Smooth muscle cell (in vitro differentiated cells): ENCODE measurements at regions not wholly inside any gene's neighbourhood (a gene's known extent, or its start where the extent isn't known, plus 50 kb on each side); places are given as distances from the start of the nearest gene placed in this dataset.
"Not testable (repeated sequence)": the region's sequence is repeated elsewhere in the genome, so short reads cannot be mapped to it uniquely, and the experiment has no call there.

Experiments used
- DNase-seq: peaks from one replicate; lab custom pipeline; 2025; ENCODE audit not compliant: unreplicated experiment; lab: John Stamatoyannopoulos, UW
- H2AFZ ChIP-seq: fragments of 200-600 bp; sonication (generic); 2 replicates; pipeline ENCODE4 v1.6.0; 2016; ENCODE audit warnings: antibody characterized with exemption, low read depth, mild to moderate bottlenecking
- H3F3A ChIP-seq: fragments of 200-600 bp; sonication (generic); 2 replicates; pipeline ENCODE4 v1.6.0; 2017; ENCODE audit warnings: antibody characterized with exemption, low read depth
- H3K27ac ChIP-seq: fragments of 200-600 bp; sonication (generic); 2 replicates; pipeline ENCODE4 v1.5.1; 2016; ENCODE audit warnings: low read depth, mild to moderate bottlenecking
- H3K27me3 ChIP-seq: fragments of 200-600 bp; sonication (generic); 2 replicates; pipeline ENCODE4 v1.6.1; 2016; ENCODE audit warnings: low read depth, mild to moderate bottlenecking
- H3K36me3 ChIP-seq: fragments of 200-600 bp; sonication (generic); 2 replicates; pipeline ENCODE4 v1.5.1; 2016; ENCODE audit warnings: low read depth
- H3K4me1 ChIP-seq: fragments of 200-600 bp; sonication (generic); 2 replicates; pipeline ENCODE4 v1.5.1; 2016; ENCODE audit warnings: low read depth
- H3K4me2 ChIP-seq: fragments of 200-600 bp; sonication (generic); 2 replicates; pipeline ENCODE4 v1.6.0; 2016; ENCODE audit warnings: mild to moderate bottlenecking
- H3K4me3 ChIP-seq: fragments of 200-600 bp; sonication (generic); 2 replicates; pipeline ENCODE4 v1.5.1; 2016; ENCODE audit warnings: mild to moderate bottlenecking
- H3K79me2 ChIP-seq: fragments of 200-600 bp; sonication (generic); 2 replicates; pipeline ENCODE4 v1.6.0; 2016; ENCODE audit warnings: low read depth, mild to moderate bottlenecking
- H3K9ac ChIP-seq: fragments of 200-600 bp; sonication (generic); 2 replicates; pipeline ENCODE4 v1.6.0; 2016; ENCODE audit warnings: low read depth
- H3K9me3 ChIP-seq: fragments of 200-600 bp; sonication (generic); replicated peaks from 2 replicates; pipeline ENCODE4 v1.5.1; 2016; ENCODE audit warnings: low read depth
- H4K20me1 ChIP-seq: fragments of 200-600 bp; sonication (generic); 2 replicates; pipeline ENCODE4 v1.6.0; 2016; ENCODE audit warnings: low read depth
- CTCF ChIP-seq: fragments of 200-600 bp; sonication (generic); IDR thresholded peaks from 2 replicates; pipeline ENCODE4 v1.5.1; 2017; ENCODE audit warnings: borderline replicate concordance, mild to moderate bottlenecking, antibody characterized with exemption; ENCODE audit not compliant: insufficient read depth, poor library complexity, severe bottlenecking
- WGBS: methylation state at CpG from one replicate; pipeline ENCODE4 v1.1.7; 2016; ENCODE audit warnings: low lambda C conversion rate; 5-methylcytosine and 5-hydroxymethylcytosine counted together

GRCh38 chr4:77268108-77268507 is 111.1 kb downstream of the CCNG2 start:
- H3K27ac ChIP-seq: no peak overlapping the region
- H4K20me1 ChIP-seq: no peaks in the 10 kb centered on the region
- 89% methylated on average over 2 of the region's 2 CpGs for WGBS
- H3K36me3 ChIP-seq: no peaks in the 10 kb centered on the region
- no peaks in the 10 kb centered on the region for H3K4me1 ChIP-seq
- H3K9ac ChIP-seq: no peak overlapping the region
- no peak overlapping the region for H3K4me3 ChIP-seq
- H3F3A ChIP-seq: no peaks in the 10 kb centered on the region
- no peak overlapping the region for H3K4me2 ChIP-seq
- no peak overlapping the region for H2AFZ ChIP-seq
- TF ChIP-seq CTCF: no peak
- H3K27me3 ChIP-seq: peaks cover 40% of the 10 kb centered on the region
- no peaks in the 10 kb centered on the region for H3K9me3 ChIP-seq
- DNase-seq: no peak
- no peaks in the 10 kb centered on the region for H3K79me2 ChIP-seq

- WGBS: 57% methylated on average over 1 of the region's 1 CpG
- Histone ChIP-seq H3K27ac (no peak overlapping the region), H3K4me2 (no peak overlapping the region), H3K4me3 (no peak overlapping the region), H2AFZ (no peak overlapping the region), H4K20me1 (no peaks in the 10 kb centered on the region), H3K4me1 (no peaks in the 10 kb centered on the region), H3F3A (no peaks in the 10 kb centered on the region), H3K36me3 (no peaks in the 10 kb centered on the region), H3K79me2 (no peaks in the 10 kb centered on the region), H3K9me3 (no peaks in the 10 kb centered on the region), H3K27me3 (peaks cover 40% of the 10 kb centered on the region), H3K9ac (no peak overlapping the region)
- DNase-seq: no peak
- no peak for TF ChIP-seq CTCF
Observed at GRCh38 chr4:77269505-77269904, 112.5 kb downstream of the CCNG2 start.

- H3K9ac ChIP-seq: no peak overlapping the region
- no peak for DNase-seq
- H3K27me3 ChIP-seq: peaks cover 37% of the 10 kb centered on the region
- no peak overlapping the region for H2AFZ ChIP-seq
- no peaks in the 10 kb centered on the region for H3K36me3 ChIP-seq
- no peak overlapping the region for H3K4me2 ChIP-seq
- H3K9me3 ChIP-seq: no peaks in the 10 kb centered on the region
- no peak overlapping the region for H3K27ac ChIP-seq
- H3K4me3 ChIP-seq: no peak overlapping the region
- WGBS: 62% methylated on average over 2 of the region's 2 CpGs
- H3K79me2 ChIP-seq: no peaks in the 10 kb centered on the region
- no peak for TF ChIP-seq CTCF
- H3K4me1 ChIP-seq: no peaks in the 10 kb centered on the region
- no peaks in the 10 kb centered on the region for H4K20me1 ChIP-seq
- no peaks in the 10 kb centered on the region for H3F3A ChIP-seq
Observed at GRCh38 chr4:77273412-77273811, 116.4 kb downstream of the CCNG2 start.

- not testable (repeated sequence) for H3K4me2 ChIP-seq, H2AFZ ChIP-seq, H3K4me3 ChIP-seq, H3K4me1 ChIP-seq, H3K9ac ChIP-seq, DNase-seq, H3K9me3 ChIP-seq, H3K27ac ChIP-seq, H3F3A ChIP-seq, H3K36me3 ChIP-seq, H4K20me1 ChIP-seq, H3K79me2 ChIP-seq
- H3K27me3 ChIP-seq: peaks cover 26% of the 10 kb centered on the region
- WGBS: 97% methylated on average over 2 of the region's 2 CpGs
Observed at GRCh38 chr4:77279114-77279513, 122.1 kb downstream of the CCNG2 start.
